ENCODE measurements at regions not wholly inside any gene's neighbourhood (a gene's known extent, or its start where the extent isn't known, plus 50 kb on each side); places are given as distances from the start of the nearest gene placed in this dataset.

DNA sequence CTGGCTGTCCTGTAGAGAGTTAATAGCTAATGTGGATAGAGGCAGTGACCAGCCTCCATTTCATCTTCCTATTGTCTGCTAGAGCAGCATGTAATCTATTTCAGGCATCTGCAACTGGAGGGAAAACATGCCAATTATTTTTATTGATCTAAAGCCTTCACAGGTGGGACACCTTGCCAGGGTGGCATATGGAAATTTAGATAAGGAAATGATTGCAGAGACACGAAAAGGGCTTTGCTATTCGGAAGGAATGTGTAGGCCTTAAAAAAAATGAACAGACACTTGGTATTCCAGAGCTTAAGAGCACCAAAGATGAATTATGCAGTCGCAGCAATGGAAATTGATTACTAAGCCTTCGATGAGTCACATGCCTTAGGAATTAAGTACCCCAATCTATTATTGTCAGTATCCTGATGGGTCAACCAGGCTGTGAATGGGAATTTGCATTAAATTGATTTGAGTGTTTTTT lies 454.7 kb downstream of the SQOR start (continued):
- TF ChIP-seq TCF12 (IDR thresholded peaks at IDR 0.05; ENCODE audit: low read depth, low read length) (no peak), TAF1 (IDR thresholded peaks at IDR 0.05; ENCODE audit: low read depth, low read length) (no peak), RAD21 (IDR thresholded peaks at IDR 0.05 in 1 of 2, conservative IDR thresholded peaks at IDR 0.05 in 1 of 2; ENCODE audit: low read depth in 2 of 2, low read length in 2 of 2) (no peak), BCL11A (IDR thresholded peaks at IDR 0.05; ENCODE audit: low read depth in 2 of 2, low read length in 2 of 2) (no peak), SP2 (IDR thresholded peaks at IDR 0.05; ENCODE audit: low read length) (no peak), ASH2L (IDR thresholded peaks at IDR 0.05; ENCODE audit: low read length) (no peak), CREB1 (IDR thresholded peaks at IDR 0.05) (no peak)
- TF ChIP-seq, protein P1, sequence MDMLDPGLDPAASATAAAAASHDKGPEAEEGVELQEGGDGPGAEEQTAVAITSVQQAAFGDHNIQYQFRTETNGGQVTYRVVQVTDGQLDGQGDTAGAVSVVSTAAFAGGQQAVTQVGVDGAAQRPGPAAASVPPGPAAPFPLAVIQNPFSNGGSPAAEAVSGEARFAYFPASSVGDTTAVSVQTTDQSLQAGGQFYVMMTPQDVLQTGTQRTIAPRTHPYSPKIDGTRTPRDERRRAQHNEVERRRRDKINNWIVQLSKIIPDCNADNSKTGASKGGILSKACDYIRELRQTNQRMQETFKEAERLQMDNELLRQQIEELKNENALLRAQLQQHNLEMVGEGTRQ (IDR thresholded peaks at IDR 0.05; ENCODE audit: low read length), result no peak

All from H1 (cell line).